ENCODE measurements at regions not wholly inside any gene's neighbourhood (a gene's known extent, or its start where the extent isn't known, plus 50 kb on each side); places are given as distances from the start of the nearest gene placed in this dataset.

GRCh38 chr5:153224651-153225050 lies 265.8 kb upstream of the GRIA1 start:
- no peak for TF ChIP-seq POLR2A (IDR thresholded peaks at IDR 0.05)
- TF ChIP-seq CTCF (IDR thresholded peaks at IDR 0.05), result no peak

All from Peyer's patch (tissue), 4 donors.